GM12878 (cell line): ENCODE measurements at regions not wholly inside any gene's neighbourhood (a gene's known extent, or its start where the extent isn't known, plus 50 kb on each side); places are given as distances from the start of the nearest gene placed in this dataset.

ENCODE experiments used
- ATAC-seq: fragments of 200-7000 bp; cut with Tn5 transposase; 3 replicates; pipeline ENCODE4 v1.9.1; 2020; ENCODE audit warnings: mild to moderate bottlenecking, moderate library complexity
- BruUV-seq: library from RNA; stranded (reverse); fragments of 400-500 nt; replicated peaks from 2 replicates; lab custom pipeline; 2021; lab: Mats Ljungman, UMichigan
- CTCF ChIA-PET: fragments of 300-600 bp; sonication (Branson Sonifier 250); formaldehyde crosslinking; extraction: SDS; loops from one replicate; lab custom pipeline; 2021; ENCODE audit warnings: inconsistent platforms; lab: Yijun Ruan, JAX
- POLR2A ChIA-PET: fragments of 350-600 bp; formaldehyde crosslinking; extraction: SDS; loops from one replicate; lab custom pipeline; 2021; ENCODE audit warnings: inconsistent platforms; lab: Charles Lee
- RAD21 ChIA-PET: fragments of 300-600 bp; sonication (Branson Sonifier 250); formaldehyde crosslinking; loops from one replicate; lab custom pipeline; 2023; ENCODE audit warnings: antibody characterized with exemption; ENCODE audit not compliant: unreplicated experiment; lab: Charles Lee
- SMC1A ChIA-PET: fragments of 300-600 bp; sonication (Branson Sonifier 250); formaldehyde crosslinking; loops from one replicate; lab custom pipeline; 2023; ENCODE audit not compliant: unreplicated experiment, uncharacterized antibody; lab: Charles Lee
- DNase-seq: peaks from one replicate; pipeline ENCODE4 v3.0.0-alpha.2; 2011; ENCODE audit warnings: low read depth, low spot score
- FAIRE-seq: peaks from 3 replicates; lab custom pipeline; 2011; peaks lifted over from hg19 to GRCh38; lab: Jason Lieb, UNC
- H2AFZ ChIP-seq: 2 replicates; pipeline ENCODE4 v1.6.0; 2011; ENCODE audit warnings: low read depth, low read length, control low read depth; ENCODE audit not compliant: control insufficient read depth
- H3K27ac ChIP-seq: 2 replicates; pipeline ENCODE4 v1.5.1; 2011; ENCODE audit warnings: control low read depth; ENCODE audit not compliant: control insufficient read depth, insufficient read depth
- H3K27me3 ChIP-seq, 2 experiments: replicated peaks in 1 of 2; 2 replicates each; pipeline versions ENCODE4 v1.6.0 to v1.6.1; 2011; ENCODE audit warnings: low read length in 1 of 2; ENCODE audit not compliant: control insufficient read depth in 2 of 2, insufficient read depth in 2 of 2
- H3K36me3 ChIP-seq, 2 experiments: 2 replicates each; pipeline ENCODE4 v1.5.1; 2011; ENCODE audit warnings: low read length in 1 of 2; ENCODE audit not compliant: control insufficient read depth in 2 of 2, insufficient read depth in 2 of 2
- H3K4me1 ChIP-seq: 2 replicates; pipeline ENCODE4 v1.6.1; 2011; ENCODE audit warnings: mild to moderate bottlenecking, low read length, moderate library complexity, mixed read lengths; ENCODE audit not compliant: control insufficient read depth, insufficient read depth
- H3K4me2 ChIP-seq: 2 replicates; pipeline ENCODE4 v1.6.0; 2011; ENCODE audit warnings: control low read depth; ENCODE audit not compliant: control insufficient read depth, insufficient read depth
- H3K4me3 ChIP-seq: fragments of 200-600 bp; sonication (generic); 2 replicates; pipeline ENCODE4 v1.5.1; 2016
- H3K79me2 ChIP-seq: 2 replicates; pipeline ENCODE4 v1.6.0; 2011; ENCODE audit warnings: low read length; ENCODE audit not compliant: control insufficient read depth, insufficient read depth
- H3K9ac ChIP-seq: 2 replicates; pipeline ENCODE4 v1.8.0; 2011; ENCODE audit warnings: low read length, control low read depth, mixed read lengths; ENCODE audit not compliant: control insufficient read depth, insufficient read depth
- H3K9me3 ChIP-seq: replicated peaks from 3 replicates; pipeline ENCODE4 v1.5.1; 2011; ENCODE audit warnings: mild to moderate bottlenecking, low read length; ENCODE audit not compliant: control insufficient read depth, insufficient read depth
- H4K20me1 ChIP-seq: 2 replicates; pipeline ENCODE4 v1.6.0; 2011; ENCODE audit not compliant: control insufficient read depth, insufficient read depth
- ATF2 ChIP-seq: IDR thresholded peaks from 2 replicates; pipeline ENCODE4 v1.6.1; 2012; ENCODE audit warnings: low read length, inconsistent platforms
- BACH1 ChIP-seq: fragments of 450-650 bp; IDR thresholded peaks from 2 replicates; pipeline ENCODE4 v1.6.1; 2017; ENCODE audit warnings: mild to moderate bottlenecking, borderline replicate concordance
- CREM ChIP-seq: IDR thresholded peaks from 2 replicates; pipeline ENCODE4 v1.6.1; 2014; ENCODE audit warnings: antibody characterized with exemption, low read depth
- DPF2 ChIP-seq: fragments of 450-650 bp; IDR thresholded peaks from 2 replicates; pipeline ENCODE4 v1.6.1; 2017; ENCODE audit warnings: mild to moderate bottlenecking
- KAT2A ChIP-seq: conservative IDR thresholded peaks from 2 replicates; pipeline ENCODE4 v1.6.1; 2011; ENCODE audit warnings: low read depth, low read length; ENCODE audit not compliant: control insufficient read depth
- NR2F1 ChIP-seq: fragments of 450-650 bp; conservative IDR thresholded peaks from 2 replicates; pipeline ENCODE4 v1.6.1; 2017; ENCODE audit warnings: mild to moderate bottlenecking
- SP1 ChIP-seq: IDR thresholded peaks from one replicate; pipeline ENCODE4 v1.6.1; 2011; ENCODE audit warnings: low read depth, low read length
- STAT3 ChIP-seq: IDR thresholded peaks from 2 replicates; pipeline ENCODE4 v1.6.1; 2011; ENCODE audit warnings: low read depth, low read length, improper control_type of control experiment
- ZSCAN29 ChIP-seq: fragments of 450-650 bp; IDR thresholded peaks from 2 replicates; pipeline ENCODE4 v1.6.1; 2017; ENCODE audit warnings: mild to moderate bottlenecking, moderate library complexity
- WGBS: methylation state at CpG from one replicate; pipeline ENCODE4 v1.1.6; 2016; ENCODE audit warnings: low lambda C conversion rate; ENCODE audit not compliant: insufficient replicate concordance, insufficient coverage; ENCODE audit errors: missing lambda C conversion rate; 5-methylcytosine and 5-hydroxymethylcytosine counted together
- in situ Hi-C: fragments of 300-500 bp; cut with MboI; formaldehyde crosslinking; loops from 9 replicates; pipeline ENCODE4 v1.14.3; 2018; ENCODE audit warnings: mixed read lengths
- intact Hi-C: fragments of 100-400 bp; cut with micrococcal nuclease; formaldehyde crosslinking; loops from one replicate; pipeline ENCODE4 v1.14.2; 2022; ENCODE audit not compliant: unreplicated experiment

- no peak for TF ChIP-seq ATF2
- no peak for TF ChIP-seq BACH1
- no peak for TF ChIP-seq DPF2
- no peak for TF ChIP-seq KAT2A
Observed at GRCh38 chr1:95582746-95583145, 348.7 kb downstream of the RWDD3 start (continued).

GRCh38 chr1:95583661-95584210 is 349.7 kb downstream of the RWDD3 start:
- FAIRE-seq, result no peak
- no TSS peak for BruUV-seq

More at GRCh38 chr1:95583661-95584210, 349.7 kb downstream of the RWDD3 start:
- in situ Hi-C loops (no loop called here), intact Hi-C loops (no loop called here)
- Histone ChIP-seq H3K4me1 (no peaks in the 10 kb centered on the region), H3K4me3 (no peak overlapping the region), H3K27ac (no peak overlapping the region), H3K4me2 (no peak overlapping the region), H3K27me3 (no peaks in the 10 kb centered on the region), H3K9ac (no peak overlapping the region), H4K20me1 (no peaks in the 10 kb centered on the region), H2AFZ (no peak overlapping the region), H3K9me3 (no peaks in the 10 kb centered on the region), H3K79me2 (no peaks in the 10 kb centered on the region), H3K36me3 (no peaks in the 10 kb centered on the region)
- ChIA-PET POLR2A (no interaction called here), CTCF (no interaction called here), RAD21 (no interaction called here), SMC1A (no interaction called here)
- no peak for TF ChIP-seq STAT3
- no peak for TF ChIP-seq CREM
- TF ChIP-seq SP1, result no peak
- TF ChIP-seq ZSCAN29, result no peak
- TF ChIP-seq NR2F1, result no peak
- WGBS, result 40% methylated on average over 4 of the region's 4 CpGs
- no peak for DNase-seq
- ATAC-seq, result no peak
